Stimulated activated CD8-positive, alpha-beta memory T cell treated with anti-CD3 and anti-CD28 coated beads, Interleukin-2, amount 100 ng/mL, for 48 hours (primary cell): ENCODE measurements at regions not wholly inside any gene's neighbourhood (a gene's known extent, or its start where the extent isn't known, plus 50 kb on each side); places are given as distances from the start of the nearest gene placed in this dataset.
"Not testable (repeated sequence)": the region's sequence is repeated elsewhere in the genome, so short reads cannot be mapped to it uniquely, and the experiment has no call there.

Source experiments
- DNase-seq, 2 donors: peaks; one replicate each; pipeline ENCODE4 v3.0.0-alpha.2; 2020; ENCODE audit warnings: low read depth in 2 of 2

- DNase-seq, result no peak
Measured at GRCh38 chr2:192828947-192829346, 634.2 kb upstream of the TMEFF2 start.

DNA sequence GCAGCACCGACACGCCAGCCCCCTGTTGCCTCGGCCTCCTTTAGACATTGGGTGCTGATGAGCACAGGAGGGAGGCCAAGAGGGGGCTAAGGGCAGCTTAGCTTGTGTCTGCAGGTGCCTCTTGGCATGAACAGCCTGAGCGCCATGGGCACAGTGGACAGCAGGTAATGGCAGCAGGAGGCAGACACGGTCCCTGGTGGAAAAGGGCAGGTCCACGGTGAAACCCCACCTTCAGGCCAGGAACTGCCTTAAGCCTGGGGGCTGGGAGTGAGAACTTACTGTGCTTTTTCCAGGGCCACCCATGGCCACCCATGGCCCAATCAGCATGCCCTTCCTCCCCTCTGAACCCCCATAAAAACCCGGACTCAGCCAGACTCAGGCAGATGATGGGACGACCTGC is 633.4 kb upstream of the TMEFF2 start:
- DNase-seq, result no peak

DNA sequence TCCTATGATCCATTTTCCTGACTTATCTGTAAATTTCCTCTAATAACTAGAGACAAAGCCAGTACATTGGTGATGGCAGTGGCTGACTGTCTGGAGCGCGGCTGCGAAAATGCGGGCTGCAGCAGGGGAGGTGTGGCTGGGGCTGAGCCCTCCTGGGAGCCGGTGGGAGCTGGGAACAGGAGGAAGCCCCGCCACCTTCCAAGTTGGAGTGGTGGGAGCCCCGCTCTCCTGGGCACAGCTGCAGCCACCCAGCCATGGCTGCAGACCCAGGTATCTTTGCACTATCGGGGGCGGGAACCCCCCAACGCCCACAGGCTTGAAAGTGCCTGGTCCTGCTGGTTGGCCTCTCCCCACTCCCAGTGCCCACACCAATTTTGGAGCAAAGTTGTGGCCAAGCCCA is 633.0 kb upstream of the TMEFF2 start:
- DNase-seq, result no peak

- DNase-seq, result no peak
Measured at GRCh38 chr2:192814376-192814775, 619.6 kb upstream of the TMEFF2 start.

GRCh38 chr2:192813341-192813740 is 618.6 kb upstream of the TMEFF2 start:
- DNase-seq, result no peak

DNA sequence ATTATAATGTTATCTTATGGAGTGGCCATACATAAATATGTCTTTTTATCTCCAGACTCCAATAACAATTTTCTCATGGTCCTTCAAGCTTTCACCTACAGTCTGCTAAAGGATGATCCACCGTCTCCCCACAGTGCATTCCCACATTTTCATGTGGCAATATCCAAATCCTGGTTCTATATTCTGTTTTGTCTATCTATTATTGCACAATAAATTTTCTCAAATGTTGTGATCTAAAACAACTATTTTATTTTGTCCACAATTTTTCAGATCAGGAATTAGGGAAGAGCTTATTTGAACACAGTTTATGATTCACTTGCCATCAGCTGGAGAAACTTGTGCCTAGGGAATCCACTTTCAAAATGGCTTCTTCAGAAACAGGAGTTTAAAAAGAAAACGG is 614.4 kb upstream of the TMEFF2 start:
- DNase-seq, result no peak

- no peak for DNase-seq
Measured at GRCh38 chr2:192783643-192784042, 588.9 kb upstream of the TMEFF2 start.

GRCh38 chr2:192775459-192776262 is 580.9 kb upstream of the TMEFF2 start:
- DNase-seq, result no peak

- no peak for DNase-seq
Measured at GRCh38 chr2:192775011-192775410, 580.3 kb upstream of the TMEFF2 start.

GRCh38 chr2:192773044-192773443 is 578.3 kb upstream of the TMEFF2 start:
- DNase-seq, result no peak

DNA sequence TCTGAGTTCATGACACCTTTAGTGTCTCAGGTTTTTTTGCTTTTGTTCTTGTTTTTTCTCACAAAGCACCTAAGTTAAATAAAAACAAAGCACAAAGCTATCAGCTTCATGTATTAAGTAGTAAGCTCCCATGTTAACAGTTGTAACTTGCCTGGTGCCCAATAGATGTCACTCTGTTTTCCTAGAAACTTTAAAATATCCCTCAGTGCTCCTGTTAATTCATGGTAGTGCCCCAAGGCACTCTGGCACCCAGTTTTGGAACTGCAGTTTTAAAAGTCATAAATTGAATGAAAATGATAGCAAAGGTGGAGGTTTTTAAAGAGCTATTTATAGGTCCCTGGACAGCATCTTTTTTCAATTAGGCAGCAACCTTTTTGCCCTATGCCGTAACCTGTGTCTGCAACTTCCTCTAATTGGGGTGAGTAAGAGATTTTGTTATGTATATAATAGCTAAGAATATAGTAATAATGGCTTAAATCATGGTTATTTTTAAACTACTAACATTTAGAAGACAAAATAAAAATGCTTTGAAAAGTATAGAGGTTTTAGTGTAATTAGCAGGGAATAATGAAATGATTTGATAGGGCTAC is 555.0 kb upstream of the TMEFF2 start:
- no peak for DNase-seq

- DNase-seq, result no peak
Measured at GRCh38 chr2:192741889-192742288, 547.2 kb upstream of the TMEFF2 start.

DNA sequence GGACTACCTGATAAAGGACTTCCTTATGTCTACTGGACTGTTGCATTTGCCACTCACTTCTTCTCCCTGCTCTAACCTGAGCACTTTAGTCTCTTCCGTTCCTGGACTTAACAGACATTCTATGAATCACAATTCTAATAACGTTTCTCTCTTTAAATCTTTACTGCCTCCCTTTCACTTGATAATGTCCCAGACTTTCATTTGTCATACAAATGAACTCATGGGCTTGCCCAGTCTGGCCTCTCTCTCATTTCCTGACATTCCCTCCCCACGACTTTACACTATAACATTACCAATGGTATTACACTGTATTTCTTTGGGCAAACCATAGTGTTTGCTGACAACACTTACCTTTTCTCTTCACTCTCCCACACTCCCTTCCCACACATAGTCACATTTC is 540.7 kb upstream of the TMEFF2 start:
- DNase-seq, result no peak

DNA sequence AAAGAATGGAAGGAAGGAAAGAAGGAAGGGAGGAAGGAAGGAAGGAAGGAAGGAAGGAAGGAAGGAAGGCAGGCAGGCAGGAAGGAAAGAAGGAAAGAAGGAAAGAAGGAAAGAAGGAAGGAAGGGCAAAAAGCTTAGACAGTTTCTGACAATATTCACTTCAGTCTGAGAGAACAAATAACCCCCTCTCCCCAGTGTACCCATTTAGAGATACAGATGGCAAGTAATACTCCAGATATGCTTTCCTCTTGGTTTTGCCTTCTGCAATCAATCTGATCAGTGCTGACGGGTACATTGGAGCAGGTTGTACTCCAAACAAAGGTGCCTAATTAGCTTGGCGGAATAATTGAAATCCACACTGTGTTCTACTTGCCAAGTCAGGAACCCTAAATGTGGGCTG is 534.6 kb upstream of the TMEFF2 start:
- DNase-seq, result no peak

- no peak for DNase-seq
Measured at GRCh38 chr2:192725991-192726390, 531.3 kb upstream of the TMEFF2 start.

- DNase-seq, result no peak
Measured at GRCh38 chr2:192719629-192720028, 524.9 kb upstream of the TMEFF2 start.

DNA sequence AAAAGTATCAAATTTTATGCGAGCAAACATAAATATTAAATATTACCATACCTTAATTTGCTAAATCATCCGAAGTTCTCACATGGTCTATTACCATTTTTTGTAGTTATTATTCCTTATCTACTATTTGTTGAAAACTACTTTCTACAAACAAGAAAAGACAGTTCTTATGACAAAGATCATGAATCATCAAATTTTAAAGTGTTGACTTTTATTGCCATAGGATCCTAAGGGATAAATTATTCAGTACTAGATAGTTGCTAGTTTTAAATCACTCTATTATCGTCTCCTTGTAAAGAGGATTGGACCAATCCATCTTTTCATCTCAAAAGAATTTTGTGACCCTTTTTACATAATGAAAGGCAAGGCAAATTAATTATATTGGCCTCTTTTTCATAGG is 523.6 kb upstream of the TMEFF2 start:
- DNase-seq, result no peak

- no peak for DNase-seq
Measured at GRCh38 chr2:192700934-192701333, 506.2 kb upstream of the TMEFF2 start.

DNA sequence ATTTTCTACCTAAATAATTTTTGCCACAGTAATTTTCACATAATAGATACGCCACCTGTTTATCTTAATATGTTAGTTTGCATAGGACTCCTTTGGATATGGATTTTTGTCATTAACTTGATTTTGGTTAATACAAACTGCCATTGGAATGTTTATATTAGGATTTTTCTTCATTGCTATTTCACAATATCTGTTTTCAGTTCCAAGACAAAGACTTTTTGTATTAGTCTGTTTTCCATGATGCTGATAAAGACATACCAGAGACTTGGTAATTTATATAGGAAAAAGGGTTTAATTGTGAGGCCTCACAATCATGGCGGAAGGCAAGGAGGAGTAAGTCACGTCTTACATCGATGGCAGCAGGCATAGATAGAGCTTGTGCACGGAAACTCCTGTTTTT is 503.1 kb upstream of the TMEFF2 start:
- no peak for DNase-seq

DNA sequence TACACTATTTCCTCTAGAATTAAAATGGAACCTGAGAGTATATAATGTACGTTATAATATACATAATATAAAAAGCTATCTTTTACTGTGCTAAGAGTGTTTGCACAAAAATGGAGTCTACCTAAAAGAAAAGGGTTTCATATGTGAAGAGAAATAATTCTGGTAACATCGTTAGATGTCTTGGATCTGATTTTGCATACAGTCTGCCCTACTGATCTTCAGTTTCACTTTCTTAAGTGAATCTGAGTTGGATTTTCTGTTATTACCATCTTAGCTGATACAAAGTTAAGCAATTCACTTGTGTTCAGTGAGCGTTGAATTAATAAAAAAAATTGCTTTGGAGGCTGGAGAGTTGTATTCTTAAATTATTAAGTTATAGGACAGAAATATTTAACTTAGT is 502.1 kb upstream of the TMEFF2 start:
- DNase-seq, result no peak

DNA sequence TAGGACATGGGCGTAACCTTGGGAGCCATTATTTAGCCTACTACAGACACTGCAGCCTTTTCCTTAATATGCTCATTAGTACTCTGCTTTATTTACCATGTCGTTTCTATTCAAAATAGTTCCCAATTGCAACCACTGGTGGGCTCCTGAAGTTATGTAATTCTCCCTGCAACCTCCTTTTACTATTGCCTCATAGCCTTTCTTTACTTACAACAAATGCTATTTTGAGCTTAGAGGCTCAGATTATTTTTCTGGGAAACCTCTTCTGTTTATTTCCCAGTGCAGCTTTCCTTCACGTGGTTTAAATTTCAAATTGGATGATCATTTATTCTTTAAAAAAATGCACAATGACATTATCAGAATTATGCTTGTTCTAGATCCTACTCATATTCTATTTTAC is 492.3 kb upstream of the TMEFF2 start:
- DNase-seq, result no peak

DNA sequence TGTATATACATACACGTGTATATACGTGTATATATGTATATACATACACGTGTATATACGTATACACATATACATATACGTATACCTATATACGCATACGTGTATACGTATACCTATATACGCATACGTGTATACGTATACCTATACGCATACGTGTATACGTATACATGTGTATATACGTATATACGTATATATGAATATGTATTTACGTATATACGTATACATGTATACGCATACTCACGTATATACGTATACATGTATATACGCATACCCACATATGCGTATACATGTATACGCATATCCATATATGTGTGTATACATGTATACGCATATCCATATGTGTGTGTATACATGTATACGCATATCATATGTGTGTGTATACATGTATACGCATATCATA is 487.8 kb upstream of the TMEFF2 start:
- DNase-seq, result not testable (repeated sequence)

- no peak for DNase-seq
Measured at GRCh38 chr2:192675681-192676080, 480.9 kb upstream of the TMEFF2 start.
